ENCODE measurements at regions not wholly inside any gene's neighbourhood (a gene's known extent, or its start where the extent isn't known, plus 50 kb on each side); places are given as distances from the start of the nearest gene placed in this dataset.

GRCh38 chr3:116951610-116952009, 242.0 kb downstream of the TUSC7 start:
- no peak overlapping the region for H2BK12ac ChIP-seq (ENCODE audit: low read depth, low read length)
- CTCF ChIA-PET (ENCODE audit: partially characterized antibody): interaction anchor here (1.3 to 1.4 kb wide), 2 partner anchors 22 to 27 kb away, joined by 3 read pairs; no protein-coding TSS in a partner anchor
- no peak overlapping the region for H4K5ac ChIP-seq (ENCODE audit: insufficient read length, low read depth, low read length)
- H2BK20ac ChIP-seq (ENCODE audit: low read length): no peak overlapping the region
- FAIRE-seq: no peak
- H3K9me3 ChIP-seq (ENCODE audit: insufficient read depth in 2 of 2, low read depth in 1 of 2, low read length in 1 of 2): no peaks in the 10 kb centered on the region
- H3K23me2 ChIP-seq (ENCODE audit: low read depth, low read length): no peaks in the 10 kb centered on the region
- no peak overlapping the region for H4K91ac ChIP-seq (replicated peaks; ENCODE audit: insufficient read length, low read length)
- H3K14ac ChIP-seq (ENCODE audit: insufficient read length): no peak overlapping the region
- no peaks in the 10 kb centered on the region for H3K79me1 ChIP-seq (ENCODE audit: low read depth, low read length)
- no peak overlapping the region for H3K23ac ChIP-seq (ENCODE audit: insufficient read length)
- WGBS, 2 experiments (ENCODE audit: extremely low coverage in 1 of 2, insufficient coverage in 1 of 2, insufficient read length in 1 of 2, insufficient replicate concordance in 2 of 2, low coverage in 1 of 2, low lambda C conversion rate in 2 of 2, missing lambda C conversion rate in 1 of 2): 92% methylated on average over 3 of the region's 3 CpGs; no CpG with 5 or more reads in 1 of the 2 experiments
- no peak overlapping the region for H3K4ac ChIP-seq (replicated peaks; ENCODE audit: insufficient read length, low read depth, low read length)
- no peak for DNase-seq (ENCODE audit: low read depth in 1 of 2, low spot score in 2 of 2)
- no peaks in the 10 kb centered on the region for H4K20me1 ChIP-seq (replicated peaks in 1 of 2; ENCODE audit: control insufficient read depth in 1 of 2, insufficient read depth in 2 of 2, low read length in 2 of 2)
- no peak overlapping the region for H3K4me2 ChIP-seq (ENCODE audit: insufficient read depth in 1 of 2, low read depth in 2 of 2, low read length in 2 of 2)
- no peaks in the 10 kb centered on the region for H3K27me3 ChIP-seq (replicated peaks in 1 of 4; ENCODE audit: control insufficient read depth in 3 of 4, extremely low read depth in 1 of 4, insufficient read depth in 3 of 4, low read length in 3 of 4)
- H3K56ac ChIP-seq (replicated peaks; ENCODE audit: insufficient read length, low read depth, low read length): no peak overlapping the region
- no peaks in the 10 kb centered on the region for H3K36me3 ChIP-seq (ENCODE audit: control insufficient read depth in 2 of 4, insufficient read depth in 4 of 4, low read length in 3 of 4)
- H3K4me3 ChIP-seq (ENCODE audit: extremely low read depth in 1 of 4, insufficient read depth in 2 of 4, low read depth in 3 of 4, low read length in 4 of 4): no peak overlapping the region
- POLR2A ChIA-PET (ENCODE audit: partially characterized antibody): no interaction called here
- H3K4me1 ChIP-seq (replicated peaks in 1 of 4; ENCODE audit: control insufficient read depth in 3 of 4, insufficient read depth in 4 of 4, low read length in 3 of 4): peaks cover 0 to 4% (median 0%) of the 10 kb centered on the region in 4 experiments; a peak in 2 of 7 replicates
- no peak overlapping the region for H2AFZ ChIP-seq (ENCODE audit: low read length)
- no peak overlapping the region for H3K9ac ChIP-seq (replicated peaks in 1 of 4; ENCODE audit: extremely low read depth in 1 of 4, low read depth in 3 of 4, low read length in 3 of 4)
- H2AK5ac ChIP-seq (ENCODE audit: low read depth, low read length): no peak overlapping the region
- H2BK120ac ChIP-seq (replicated peaks; ENCODE audit: low read depth, low read length): no peak overlapping the region
- H2BK5ac ChIP-seq (ENCODE audit: low read depth, low read length): no peak overlapping the region
- H3K18ac ChIP-seq (ENCODE audit: extremely low read depth, low read length): no peak overlapping the region
- no peak overlapping the region for H4K8ac ChIP-seq (ENCODE audit: extremely low read depth, insufficient read depth, low read length)
- no peaks in the 10 kb centered on the region for H3K79me2 ChIP-seq (ENCODE audit: control insufficient read depth in 1 of 2, insufficient read depth in 2 of 2, low read length in 2 of 2)
- no peak overlapping the region for H2BK15ac ChIP-seq (ENCODE audit: low read length)
- H3K27ac ChIP-seq (ENCODE audit: low read depth, low read length): no peak overlapping the region
- TF ChIP-seq SIX5 (IDR thresholded peaks at IDR 0.05; ENCODE audit: low read depth, low read length) (no peak), KDM5A (IDR thresholded peaks at IDR 0.05; ENCODE audit: low read length) (no peak)
